Heart left ventricle (tissue), 13 donors: ENCODE measurements at regions not wholly inside any gene's neighbourhood (a gene's known extent, or its start where the extent isn't known, plus 50 kb on each side); places are given as distances from the start of the nearest gene placed in this dataset.

Experiments
- POLR2A ChIP-seq, 2 donors: fragments of 450-650 bp; IDR thresholded peaks; one replicate each; pipeline ENCODE4 v1.6.1; 2017; ENCODE audit warnings: antibody characterized with exemption in 2 of 2, mild to moderate bottlenecking in 2 of 2, moderate library complexity in 2 of 2
- TF ChIP-seq, protein P1 (sequence below), 12 donors: fragments of 200-600 bp; sonication (generic) in 4 of 12; IDR thresholded peaks; one replicate each; pipeline versions ENCODE4 v1.5.0 to v1.8.0; 2018 to 2022; ENCODE audit warnings: antibody characterized with exemption in 12 of 12, mild to moderate bottlenecking in 5 of 12
- donor health status: ischemic (EF 13 %, LVEDD 7.1; RV severe dilation, severe dysfunction).
- donor health status: DM: no; HTN: yes; CAD: no.
- donor health status: DM: no; HTN: no; CAD: no.
- donor health status: ischemic (EF 25% LVEDD 6.9; RV normal size, moderate dysfunction).
- donor health status: ischemic (EF 25% LVEDD 5.7; RV mildly dilated, moderate dysfunction).
- donor health status: ischemic (EF 35%, LVEDD 5.7; RV mildly dilated, moderate dysfunction).
- donor health status: nonischemic (EF 11% LVEDD 7.7; RV severe dilation, severe dysfunction).
- donor health status: DM: yes; HTN: yes; CAD: no.
- donor health status: PGD.
- donor health status: ischemic (EF 29% LVEDD 5.4; RV normal size, mild dysfunction).
- donor health status: nonischemic (EF 23%, LVEDD 6.1; RV moderate dilation, normal function).

DNA sequence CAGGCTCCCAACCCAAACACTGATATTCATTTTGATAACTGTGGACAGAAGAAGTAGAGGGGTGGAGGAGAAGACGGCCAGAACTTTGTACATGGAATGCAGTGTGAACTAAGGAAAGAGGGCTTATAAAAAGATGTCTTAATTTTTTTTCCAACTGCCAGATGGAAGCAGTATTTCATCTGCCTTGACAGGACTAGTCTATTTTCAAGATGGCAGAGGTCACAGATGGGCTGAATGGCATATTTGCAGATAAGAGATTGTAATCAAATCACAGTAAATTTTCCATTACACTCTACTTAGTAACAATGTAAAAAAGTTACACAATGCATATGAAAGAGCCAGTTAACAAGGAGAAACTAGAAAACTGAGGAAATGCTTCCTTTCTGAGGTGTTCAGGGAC, 246.8 kb upstream of the FMN2 start:
- TF ChIP-seq, protein P1, sequence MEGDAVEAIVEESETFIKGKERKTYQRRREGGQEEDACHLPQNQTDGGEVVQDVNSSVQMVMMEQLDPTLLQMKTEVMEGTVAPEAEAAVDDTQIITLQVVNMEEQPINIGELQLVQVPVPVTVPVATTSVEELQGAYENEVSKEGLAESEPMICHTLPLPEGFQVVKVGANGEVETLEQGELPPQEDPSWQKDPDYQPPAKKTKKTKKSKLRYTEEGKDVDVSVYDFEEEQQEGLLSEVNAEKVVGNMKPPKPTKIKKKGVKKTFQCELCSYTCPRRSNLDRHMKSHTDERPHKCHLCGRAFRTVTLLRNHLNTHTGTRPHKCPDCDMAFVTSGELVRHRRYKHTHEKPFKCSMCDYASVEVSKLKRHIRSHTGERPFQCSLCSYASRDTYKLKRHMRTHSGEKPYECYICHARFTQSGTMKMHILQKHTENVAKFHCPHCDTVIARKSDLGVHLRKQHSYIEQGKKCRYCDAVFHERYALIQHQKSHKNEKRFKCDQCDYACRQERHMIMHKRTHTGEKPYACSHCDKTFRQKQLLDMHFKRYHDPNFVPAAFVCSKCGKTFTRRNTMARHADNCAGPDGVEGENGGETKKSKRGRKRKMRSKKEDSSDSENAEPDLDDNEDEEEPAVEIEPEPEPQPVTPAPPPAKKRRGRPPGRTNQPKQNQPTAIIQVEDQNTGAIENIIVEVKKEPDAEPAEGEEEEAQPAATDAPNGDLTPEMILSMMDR (IDR thresholded peaks at IDR 0.05) = no peak
- no peak for TF ChIP-seq POLR2A (IDR thresholded peaks at IDR 0.05)
